Endothelial cell of umbilical vein (primary cell): ENCODE measurements at regions not wholly inside any gene's neighbourhood (a gene's known extent, or its start where the extent isn't known, plus 50 kb on each side); places are given as distances from the start of the nearest gene placed in this dataset.
"Not testable (repeated sequence)": the region's sequence is repeated elsewhere in the genome, so short reads cannot be mapped to it uniquely, and the experiment has no call there.

ENCODE experiments used
- BruUV-seq: library from RNA; stranded (reverse); fragments of 400-500 nt; replicated peaks from 2 replicates; lab custom pipeline; 2021; lab: Mats Ljungman, UMichigan
- CTCF ChIA-PET: fragments of 300-600, 350-600 bp; sonication (Branson Sonifier 250); formaldehyde crosslinking; loops from one replicate; lab custom pipeline; 2021; ENCODE audit warnings: antibody characterized with exemption, inconsistent platforms; lab: Charles Lee
- POLR2A ChIA-PET: fragments of 300-600, 350-600 bp; sonication (Branson Sonifier 250); formaldehyde crosslinking; loops from one replicate; lab custom pipeline; 2021; ENCODE audit warnings: antibody characterized with exemption, inconsistent platforms; lab: Charles Lee
- DNase-seq: peaks from one replicate; pipeline ENCODE4 v3.0.0-alpha.2; 2011; ENCODE audit warnings: low read depth, low spot score
- FAIRE-seq: peaks from 2 replicates; lab custom pipeline; 2011; peaks lifted over from hg19 to GRCh38; lab: Jason Lieb, UNC
- H2AFZ ChIP-seq: 2 replicates; pipeline ENCODE4 v1.6.0; 2012; ENCODE audit warnings: low read depth, low read length, control low read depth, inconsistent platforms
- H3K27ac ChIP-seq: 2 replicates; pipeline ENCODE4 v1.5.1; 2011; ENCODE audit warnings: low read depth, mild to moderate bottlenecking, control low read depth, low read length, moderate library complexity; ENCODE audit not compliant: insufficient read depth
- H3K27me3 ChIP-seq, 2 experiments: 2 replicates each; pipeline versions ENCODE4 v1.6.0 to v1.6.1; 2011; ENCODE audit warnings: low read length in 2 of 2, mixed read lengths in 1 of 2; ENCODE audit not compliant: control insufficient read depth in 2 of 2, insufficient read depth in 2 of 2
- H3K36me3 ChIP-seq, 2 experiments: 2 replicates in 1 of 2; 3 replicates in 1 of 2; pipeline ENCODE4 v1.5.1; 2011; ENCODE audit warnings: low read length in 2 of 2, mild to moderate bottlenecking in 1 of 2, moderate library complexity in 1 of 2; ENCODE audit not compliant: control insufficient read depth in 2 of 2, insufficient read depth in 2 of 2; ENCODE audit errors: extremely low read depth in 1 of 2
- H3K4me1 ChIP-seq: 3 replicates; pipeline ENCODE4 v1.5.1; 2011; ENCODE audit warnings: mild to moderate bottlenecking, low read length; ENCODE audit not compliant: control insufficient read depth, insufficient read depth; ENCODE audit errors: extremely low read depth
- H3K4me2 ChIP-seq: 2 replicates; pipeline ENCODE4 v1.6.1; 2011; ENCODE audit warnings: low read length, control low read depth, mixed read lengths; ENCODE audit not compliant: insufficient read depth
- H3K4me3 ChIP-seq, 3 experiments: fragments of 200-600 bp in 1 of 3; sonication (generic), shearing (Covaris generic) in 1 of 3; replicated peaks in 1 of 3; 2 replicates each; pipeline ENCODE4 v1.5.1; 2011 to 2016; ENCODE audit warnings: control low read depth in 3 of 3, low read length in 3 of 3, mild to moderate bottlenecking in 2 of 3, inconsistent platforms in 1 of 3, low read depth in 1 of 3, moderate library complexity in 1 of 3; ENCODE audit not compliant: insufficient read depth in 1 of 3
- H3K79me2 ChIP-seq: 2 replicates; pipeline ENCODE4 v1.6.0; 2012; ENCODE audit warnings: low read length, inconsistent platforms; ENCODE audit not compliant: control insufficient read depth, insufficient read depth
- H3K9ac ChIP-seq: replicated peaks from 2 replicates; pipeline ENCODE3; 2011; ENCODE audit warnings: low read length, control low read depth; ENCODE audit not compliant: insufficient read depth; ENCODE audit errors: extremely low read depth
- H3K9me1 ChIP-seq: replicated peaks from 3 replicates; pipeline ENCODE4 v1.6.0; 2011; ENCODE audit warnings: mild to moderate bottlenecking, low read length; ENCODE audit not compliant: control insufficient read depth, insufficient read depth; ENCODE audit errors: extremely low read depth
- H3K9me3 ChIP-seq: replicated peaks from 2 replicates; pipeline ENCODE4 v1.5.1; 2012; ENCODE audit warnings: low read length, inconsistent platforms; ENCODE audit not compliant: control insufficient read depth, insufficient read depth
- H4K20me1 ChIP-seq: replicated peaks from 2 replicates; pipeline ENCODE3; 2011; ENCODE audit warnings: mild to moderate bottlenecking, low read length; ENCODE audit not compliant: control insufficient read depth, insufficient read depth; ENCODE audit errors: extremely low read depth
- dilution Hi-C: fragments of 300-500 bp; cut with MboI; formaldehyde crosslinking; loops from one replicate; pipeline ENCODE4 v1.15.0; 2019; ENCODE audit warnings: low sequenced_read_pairs; ENCODE audit not compliant: extremely low pct_ligation_motif_present
- intact Hi-C: fragments of 100-400 bp; cut with micrococcal nuclease; formaldehyde crosslinking; loops from one replicate; pipeline ENCODE4 v1.10.0; 2022

DNA sequence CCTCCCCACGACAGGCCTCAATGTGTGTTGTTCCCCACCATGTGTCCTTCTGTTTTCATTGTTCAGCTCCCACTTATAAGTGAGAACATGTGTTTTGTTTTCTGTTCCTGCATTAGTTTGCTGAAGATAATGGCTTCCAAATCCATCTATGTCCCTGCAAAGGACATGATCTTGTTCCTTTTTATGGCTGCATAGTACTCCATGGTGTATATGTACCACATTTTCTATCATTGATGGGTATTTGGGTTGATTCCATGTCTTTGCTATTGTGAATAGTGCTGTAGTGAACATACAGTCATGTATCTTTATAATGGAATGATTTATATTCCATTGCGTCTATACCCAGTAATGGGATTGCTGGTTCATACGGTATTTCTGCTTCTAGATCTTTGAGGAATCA, 71.5 kb upstream of the RGPD5 start:
- H3K4me1 ChIP-seq, H3K27ac ChIP-seq, DNase-seq, H3K9me3 ChIP-seq, H4K20me1 ChIP-seq, POLR2A ChIA-PET, H3K9me1 ChIP-seq, FAIRE-seq, dilution Hi-C loops, H3K4me2 ChIP-seq, H3K4me3 ChIP-seq, H3K36me3 ChIP-seq, H3K9ac ChIP-seq, intact Hi-C loops, H3K79me2 ChIP-seq, H2AFZ ChIP-seq, BruUV-seq: not testable (repeated sequence)
- CTCF ChIA-PET = interaction anchor here (0.7 kb wide), 1 partner anchor 177 kb away, joined by 3 read pairs; no protein-coding TSS in a partner anchor
- H3K27me3 ChIP-seq = peaks cover 8 to 10% of the 10 kb centered on the region in 2 experiments

DNA sequence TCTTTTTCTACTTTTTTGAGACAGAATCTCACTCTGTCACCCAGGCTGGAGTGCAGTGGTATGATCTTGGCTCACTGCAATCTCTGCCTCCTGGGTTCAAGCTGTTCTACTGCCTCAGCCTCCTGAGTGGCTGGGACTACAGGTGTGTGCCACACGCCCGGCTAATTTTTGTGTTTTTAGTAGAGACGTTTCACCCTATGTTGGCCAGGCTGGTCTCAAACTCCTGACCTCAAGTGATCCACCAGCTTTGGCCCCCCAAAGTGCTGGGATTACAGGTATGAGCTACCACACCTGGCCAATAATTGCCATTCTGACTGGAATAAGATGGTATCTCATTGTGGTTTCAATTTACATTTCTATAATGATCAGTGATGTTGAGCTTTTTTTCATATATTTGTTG, 71.0 kb upstream of the RGPD5 start:
- H3K4me3 ChIP-seq, H3K4me1 ChIP-seq, POLR2A ChIA-PET, BruUV-seq, H3K27ac ChIP-seq, intact Hi-C loops, DNase-seq, H2AFZ ChIP-seq, H3K4me2 ChIP-seq, FAIRE-seq, H3K79me2 ChIP-seq, H3K36me3 ChIP-seq, H4K20me1 ChIP-seq, H3K9me3 ChIP-seq, dilution Hi-C loops, H3K9me1 ChIP-seq, CTCF ChIA-PET, H3K9ac ChIP-seq: not testable (repeated sequence)
- peaks cover 8 to 12% of the 10 kb centered on the region in 2 experiments for H3K27me3 ChIP-seq
